SK-N-SH (cell line): ENCODE measurements at regions not wholly inside any gene's neighbourhood (a gene's known extent, or its start where the extent isn't known, plus 50 kb on each side); places are given as distances from the start of the nearest gene placed in this dataset.

Source experiments
- ELF1 ChIP-seq: IDR thresholded peaks from 2 replicates; pipeline ENCODE4 v1.4.0; 2012
- EP300 ChIP-seq, 2 experiments: IDR thresholded peaks; 2 replicates each; pipeline versions ENCODE4 v1.4.0 to v1.6.1; 2012; ENCODE audit warnings: borderline replicate concordance in 1 of 2, low read depth in 1 of 2, low read length in 1 of 2
- POLR2AphosphoS5 ChIP-seq: IDR thresholded peaks from 2 replicates; pipeline ENCODE4 v1.6.1; 2012; ENCODE audit warnings: low read depth, low read length
- YY1 ChIP-seq: IDR thresholded peaks from 2 replicates; pipeline ENCODE4 v1.4.0; 2012; ENCODE audit warnings: low read depth, mild to moderate bottlenecking
- TF ChIP-seq, protein P1 (sequence below): fragments of 200-600 bp; sonication (generic); IDR thresholded peaks from 2 replicates; pipeline ENCODE4 v1.6.1; 2017; ENCODE audit warnings: antibody characterized with exemption, mild to moderate bottlenecking, moderate library complexity
- TF ChIP-seq, protein P2 (sequence below): IDR thresholded peaks from 2 replicates; pipeline ENCODE4 v1.4.0; 2012; ENCODE audit warnings: low read depth

DNA sequence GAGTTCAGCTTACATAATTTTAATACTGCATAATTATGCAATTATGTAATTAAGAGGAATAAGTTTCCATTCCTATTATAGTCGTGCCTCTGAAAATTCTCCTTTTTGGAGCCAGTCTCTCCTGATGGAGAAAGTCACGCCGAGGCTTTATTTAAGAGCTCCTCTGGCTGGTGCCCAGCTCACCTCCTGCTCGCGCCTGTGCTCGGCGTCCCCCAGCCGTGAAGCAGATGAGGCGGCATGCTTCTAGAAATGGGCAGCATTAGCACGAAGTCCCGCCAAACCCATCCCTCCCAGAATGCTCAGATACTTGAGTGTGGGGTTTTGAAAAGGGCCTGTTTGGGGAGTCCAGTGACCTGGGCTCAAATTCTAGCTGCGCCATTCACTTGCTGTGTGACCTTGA, 153.0 kb downstream of the PHETA1 start:
- TF ChIP-seq EP300 (IDR thresholded peaks at IDR 0.05; ENCODE audit: borderline replicate concordance in 1 of 2, low read depth in 1 of 2, low read length in 1 of 2) (no peak), POLR2AphosphoS5 (no peak), YY1 (no peak), ELF1 (no peak)
- TF ChIP-seq, protein P1, sequence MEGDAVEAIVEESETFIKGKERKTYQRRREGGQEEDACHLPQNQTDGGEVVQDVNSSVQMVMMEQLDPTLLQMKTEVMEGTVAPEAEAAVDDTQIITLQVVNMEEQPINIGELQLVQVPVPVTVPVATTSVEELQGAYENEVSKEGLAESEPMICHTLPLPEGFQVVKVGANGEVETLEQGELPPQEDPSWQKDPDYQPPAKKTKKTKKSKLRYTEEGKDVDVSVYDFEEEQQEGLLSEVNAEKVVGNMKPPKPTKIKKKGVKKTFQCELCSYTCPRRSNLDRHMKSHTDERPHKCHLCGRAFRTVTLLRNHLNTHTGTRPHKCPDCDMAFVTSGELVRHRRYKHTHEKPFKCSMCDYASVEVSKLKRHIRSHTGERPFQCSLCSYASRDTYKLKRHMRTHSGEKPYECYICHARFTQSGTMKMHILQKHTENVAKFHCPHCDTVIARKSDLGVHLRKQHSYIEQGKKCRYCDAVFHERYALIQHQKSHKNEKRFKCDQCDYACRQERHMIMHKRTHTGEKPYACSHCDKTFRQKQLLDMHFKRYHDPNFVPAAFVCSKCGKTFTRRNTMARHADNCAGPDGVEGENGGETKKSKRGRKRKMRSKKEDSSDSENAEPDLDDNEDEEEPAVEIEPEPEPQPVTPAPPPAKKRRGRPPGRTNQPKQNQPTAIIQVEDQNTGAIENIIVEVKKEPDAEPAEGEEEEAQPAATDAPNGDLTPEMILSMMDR = no peak
- TF ChIP-seq, protein P2, sequence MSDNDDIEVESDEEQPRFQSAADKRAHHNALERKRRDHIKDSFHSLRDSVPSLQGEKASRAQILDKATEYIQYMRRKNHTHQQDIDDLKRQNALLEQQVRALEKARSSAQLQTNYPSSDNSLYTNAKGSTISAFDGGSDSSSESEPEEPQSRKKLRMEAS = no peak
